ENCODE measurements at regions not wholly inside any gene's neighbourhood (a gene's known extent, or its start where the extent isn't known, plus 50 kb on each side); places are given as distances from the start of the nearest gene placed in this dataset.

DNA sequence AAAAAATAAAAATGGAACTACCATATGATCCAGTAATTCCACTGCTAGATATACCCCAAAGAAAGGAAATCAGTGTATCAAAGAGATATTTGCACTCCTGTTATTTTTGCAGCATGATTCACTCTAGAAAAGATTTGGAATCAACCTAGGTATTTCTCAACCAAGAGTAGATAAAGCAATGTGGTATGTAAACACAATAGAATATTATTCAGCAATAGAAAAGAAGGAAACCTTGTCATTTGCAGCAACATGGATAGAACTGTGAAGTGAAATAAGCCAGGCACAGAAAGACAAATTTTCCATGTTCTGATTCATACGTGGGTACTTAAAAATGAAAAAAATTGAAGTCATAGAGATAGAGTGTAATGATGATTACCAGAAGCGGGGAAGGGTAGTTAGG lies 362.3 kb upstream of the EPHA5 start:
- Histone ChIP-seq H3K4me3 (ENCODE audit: low read depth, low read length, poor library complexity, severe bottlenecking) (no peak overlapping the region), H3K36me3 (ENCODE audit: insufficient read depth, low read length) (no peaks in the 10 kb centered on the region), H3K9me2 (ENCODE audit: insufficient read depth, low read length) (no peaks in the 10 kb centered on the region), H2AFZ (ENCODE audit: low read length) (no peak overlapping the region), H3K4me2 (ENCODE audit: low read length) (no peak overlapping the region), H3K79me2 (ENCODE audit: insufficient read depth, low read depth, low read length) (no peaks in the 10 kb centered on the region), H3K4me1 (ENCODE audit: insufficient read depth, low read length, poor library complexity, severe bottlenecking) (no peaks in the 10 kb centered on the region), H3K9me3 (ENCODE audit: low read length) (no peaks in the 10 kb centered on the region), H4K20me1 (ENCODE audit: insufficient read depth, low read length) (no peaks in the 10 kb centered on the region), H3K27ac (ENCODE audit: low read depth, low read length, poor library complexity, severe bottlenecking) (no peak overlapping the region)
- TF ChIP-seq, protein P1, sequence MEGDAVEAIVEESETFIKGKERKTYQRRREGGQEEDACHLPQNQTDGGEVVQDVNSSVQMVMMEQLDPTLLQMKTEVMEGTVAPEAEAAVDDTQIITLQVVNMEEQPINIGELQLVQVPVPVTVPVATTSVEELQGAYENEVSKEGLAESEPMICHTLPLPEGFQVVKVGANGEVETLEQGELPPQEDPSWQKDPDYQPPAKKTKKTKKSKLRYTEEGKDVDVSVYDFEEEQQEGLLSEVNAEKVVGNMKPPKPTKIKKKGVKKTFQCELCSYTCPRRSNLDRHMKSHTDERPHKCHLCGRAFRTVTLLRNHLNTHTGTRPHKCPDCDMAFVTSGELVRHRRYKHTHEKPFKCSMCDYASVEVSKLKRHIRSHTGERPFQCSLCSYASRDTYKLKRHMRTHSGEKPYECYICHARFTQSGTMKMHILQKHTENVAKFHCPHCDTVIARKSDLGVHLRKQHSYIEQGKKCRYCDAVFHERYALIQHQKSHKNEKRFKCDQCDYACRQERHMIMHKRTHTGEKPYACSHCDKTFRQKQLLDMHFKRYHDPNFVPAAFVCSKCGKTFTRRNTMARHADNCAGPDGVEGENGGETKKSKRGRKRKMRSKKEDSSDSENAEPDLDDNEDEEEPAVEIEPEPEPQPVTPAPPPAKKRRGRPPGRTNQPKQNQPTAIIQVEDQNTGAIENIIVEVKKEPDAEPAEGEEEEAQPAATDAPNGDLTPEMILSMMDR (conservative IDR thresholded peaks at IDR 0.05; ENCODE audit: low read length), result no peak
- TF ChIP-seq EZH2phosphoT487 (IDR thresholded peaks at IDR 0.05; ENCODE audit: borderline replicate concordance, low read depth, low read length), result no peak
- ChIA-PET POLR2A (no interaction called here), CTCF (ENCODE audit: unreplicated experiment) (no interaction called here)
- intact Hi-C loops (cut with micrococcal nuclease; ENCODE audit: unreplicated experiment), result no loop called here
- no TSS peak for BruUV-seq (replicated peaks)
- DNase-seq (ENCODE audit: low spot score), result no peak

DNA sequence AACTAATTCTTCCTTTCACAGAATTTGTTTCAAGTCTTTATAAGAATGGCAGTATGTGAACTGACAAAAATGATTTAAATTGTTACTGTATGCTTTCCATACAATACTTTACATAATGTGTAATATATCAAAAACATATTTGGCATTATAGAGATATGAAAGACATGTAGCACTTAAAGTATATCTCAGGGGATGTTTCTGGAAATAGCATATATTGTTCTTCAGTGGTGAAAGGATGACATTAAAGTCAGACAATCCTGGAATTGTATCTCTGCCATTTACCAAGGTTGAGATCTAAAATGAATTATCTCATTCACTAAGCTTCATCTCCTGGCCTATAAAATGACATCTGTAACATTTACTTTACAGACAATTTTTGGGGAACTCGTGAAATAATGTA lies 358.4 kb upstream of the EPHA5 start:
- Histone ChIP-seq H3K4me3 (ENCODE audit: low read depth, low read length, poor library complexity, severe bottlenecking) (no peak overlapping the region), H3K9me3 (ENCODE audit: low read length) (0 out of 2 replicates have a peak, but pooled peaks cover 5% of the 10 kb centered on the region), H3K4me1 (ENCODE audit: insufficient read depth, low read length, poor library complexity, severe bottlenecking) (no peaks in the 10 kb centered on the region), H3K27ac (ENCODE audit: low read depth, low read length, poor library complexity, severe bottlenecking) (no peak overlapping the region), H3K4me2 (ENCODE audit: low read length) (no peak overlapping the region), H2AFZ (ENCODE audit: low read length) (no peak overlapping the region), H4K20me1 (ENCODE audit: insufficient read depth, low read length) (no peaks in the 10 kb centered on the region), H3K9me2 (ENCODE audit: insufficient read depth, low read length) (no peaks in the 10 kb centered on the region), H3K36me3 (ENCODE audit: insufficient read depth, low read length) (no peaks in the 10 kb centered on the region), H3K79me2 (ENCODE audit: insufficient read depth, low read depth, low read length) (no peaks in the 10 kb centered on the region)
- POLR2A ChIA-PET, result no interaction called here
- TF ChIP-seq, protein P1 (conservative IDR thresholded peaks at IDR 0.05; ENCODE audit: low read length), result no peak
- TF ChIP-seq EZH2phosphoT487 (IDR thresholded peaks at IDR 0.05; ENCODE audit: borderline replicate concordance, low read depth, low read length), result no peak
- no peak for DNase-seq (ENCODE audit: low spot score)
- CTCF ChIA-PET (ENCODE audit: unreplicated experiment), result no interaction called here
- no TSS peak for BruUV-seq (replicated peaks)
- intact Hi-C loops (cut with micrococcal nuclease; ENCODE audit: unreplicated experiment), result no loop called here

- no peaks in the 10 kb centered on the region for H4K20me1 ChIP-seq (ENCODE audit: insufficient read depth, low read length)
- 0 out of 2 replicates have a peak, but pooled peaks cover 5% of the 10 kb centered on the region for H3K9me3 ChIP-seq (ENCODE audit: low read length)
- no peak for TF ChIP-seq EZH2phosphoT487 (IDR thresholded peaks at IDR 0.05; ENCODE audit: borderline replicate concordance, low read depth, low read length)
- TF ChIP-seq, protein P1 (conservative IDR thresholded peaks at IDR 0.05; ENCODE audit: low read length), result no peak
- BruUV-seq (replicated peaks), result no TSS peak
- no peaks in the 10 kb centered on the region for H3K79me2 ChIP-seq (ENCODE audit: insufficient read depth, low read depth, low read length)
- H3K4me2 ChIP-seq (ENCODE audit: low read length), result no peak overlapping the region
- H2AFZ ChIP-seq (ENCODE audit: low read length), result no peak overlapping the region
- CTCF ChIA-PET (ENCODE audit: unreplicated experiment), result no interaction called here
- no peak overlapping the region for H3K27ac ChIP-seq (ENCODE audit: low read depth, low read length, poor library complexity, severe bottlenecking)
- DNase-seq (ENCODE audit: low spot score), result no peak
- no peaks in the 10 kb centered on the region for H3K9me2 ChIP-seq (ENCODE audit: insufficient read depth, low read length)
- H3K4me1 ChIP-seq (ENCODE audit: insufficient read depth, low read length, poor library complexity, severe bottlenecking), result no peaks in the 10 kb centered on the region
- no peak overlapping the region for H3K4me3 ChIP-seq (ENCODE audit: low read depth, low read length, poor library complexity, severe bottlenecking)
- no peaks in the 10 kb centered on the region for H3K36me3 ChIP-seq (ENCODE audit: insufficient read depth, low read length)
- intact Hi-C loops (cut with micrococcal nuclease; ENCODE audit: unreplicated experiment), result no loop called here
- POLR2A ChIA-PET, result no interaction called here
Measured at GRCh38 chr4:66023061-66023460, 352.8 kb upstream of the EPHA5 start.

Measured in OCI-LY7 (cell line).